ENCODE measurements at regions not wholly inside any gene's neighbourhood (a gene's known extent, or its start where the extent isn't known, plus 50 kb on each side); places are given as distances from the start of the nearest gene placed in this dataset.
A peak's percentile ranks its signal among the peaks of the same experiment; 100 is the strongest.
"Not testable (repeated sequence)": the region's sequence is repeated elsewhere in the genome, so short reads cannot be mapped to it uniquely, and the experiment has no call there.

DNA sequence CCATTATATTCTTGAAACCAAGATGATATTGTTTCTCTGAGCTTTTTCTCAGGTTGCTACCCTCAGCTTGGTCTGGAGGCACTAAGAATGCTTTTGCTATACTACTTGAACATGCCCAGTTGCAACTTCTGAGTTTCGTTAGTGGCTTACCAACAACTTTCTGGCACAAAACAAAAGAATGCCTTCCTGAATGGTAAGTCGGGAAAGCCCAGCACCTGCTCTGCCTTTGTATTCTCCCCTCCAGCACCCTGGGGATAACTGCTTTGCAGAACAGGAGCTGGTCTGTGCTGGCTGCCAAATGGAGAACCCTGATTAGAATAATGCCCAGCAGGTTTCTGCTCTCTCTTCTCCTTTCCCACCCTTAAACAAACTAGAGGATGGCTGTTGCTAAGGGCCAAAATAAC, 149.3 kb downstream of the TGFB2 start:
- DNase-seq: no peak

GRCh38 chr1:218495931-218496330, 150.8 kb downstream of the TGFB2 start:
- DNase-seq: no peak

DNA sequence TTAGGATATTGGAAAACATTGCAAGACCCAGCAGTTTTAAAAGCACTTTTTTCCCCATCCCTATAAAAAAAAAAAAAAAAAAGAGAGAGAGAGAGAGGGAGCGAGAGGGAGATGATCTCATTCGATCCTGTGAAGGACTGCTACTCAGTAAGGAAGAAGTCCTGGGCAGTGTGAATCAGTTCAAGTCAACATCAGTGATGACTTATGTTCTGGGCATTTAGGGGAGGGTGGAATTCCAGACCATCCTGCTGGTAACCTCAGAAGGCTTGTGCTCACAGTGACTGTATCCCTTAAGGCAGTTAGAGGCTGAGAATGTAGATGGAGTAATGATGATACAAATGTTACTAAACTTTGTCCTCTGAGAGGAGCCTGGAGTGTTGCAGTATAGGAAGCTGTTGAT, 151.4 kb downstream of the TGFB2 start:
- no peak for DNase-seq

DNA sequence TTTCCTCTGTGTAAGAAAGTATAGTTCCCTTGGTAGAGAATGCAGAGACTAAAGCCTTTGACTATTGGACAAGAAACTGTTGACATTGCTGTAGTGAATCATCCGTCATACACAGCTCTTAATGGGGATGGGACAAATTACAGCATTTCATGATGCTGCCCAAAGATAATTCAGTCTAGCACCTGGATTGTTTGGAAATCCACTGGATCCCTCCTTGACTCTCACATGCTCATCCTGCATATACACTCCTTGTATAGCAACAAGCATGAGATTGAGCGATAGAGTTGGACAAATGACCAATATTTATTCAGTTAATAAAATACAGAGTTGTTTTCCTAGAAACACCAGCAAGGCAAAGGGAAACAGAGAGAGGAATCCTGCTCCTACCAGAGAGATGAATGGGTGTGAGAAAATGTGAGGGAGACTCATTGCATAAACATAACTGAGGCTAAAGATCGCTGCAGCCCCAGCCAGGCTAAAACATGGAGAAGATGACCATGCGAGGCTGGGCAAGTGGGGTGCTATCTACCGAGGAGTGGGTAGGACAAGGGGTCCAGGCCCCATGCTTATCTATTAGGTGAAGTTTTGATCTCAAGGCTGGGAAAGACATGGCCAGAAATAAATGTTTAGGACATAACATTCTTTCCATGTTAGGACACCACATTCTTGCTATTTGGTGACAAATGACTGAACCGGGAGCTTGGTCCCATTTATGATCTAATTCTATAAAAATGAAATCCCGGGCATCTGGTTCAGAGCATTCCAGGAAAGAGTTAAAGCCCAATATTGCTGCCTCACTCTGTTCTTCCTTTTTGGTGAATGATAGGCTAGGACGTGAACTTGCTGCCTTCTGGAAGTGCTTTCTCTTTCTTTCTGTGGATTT, 153.2 kb downstream of the TGFB2 start:
- DNase-seq: no peak

DNA sequence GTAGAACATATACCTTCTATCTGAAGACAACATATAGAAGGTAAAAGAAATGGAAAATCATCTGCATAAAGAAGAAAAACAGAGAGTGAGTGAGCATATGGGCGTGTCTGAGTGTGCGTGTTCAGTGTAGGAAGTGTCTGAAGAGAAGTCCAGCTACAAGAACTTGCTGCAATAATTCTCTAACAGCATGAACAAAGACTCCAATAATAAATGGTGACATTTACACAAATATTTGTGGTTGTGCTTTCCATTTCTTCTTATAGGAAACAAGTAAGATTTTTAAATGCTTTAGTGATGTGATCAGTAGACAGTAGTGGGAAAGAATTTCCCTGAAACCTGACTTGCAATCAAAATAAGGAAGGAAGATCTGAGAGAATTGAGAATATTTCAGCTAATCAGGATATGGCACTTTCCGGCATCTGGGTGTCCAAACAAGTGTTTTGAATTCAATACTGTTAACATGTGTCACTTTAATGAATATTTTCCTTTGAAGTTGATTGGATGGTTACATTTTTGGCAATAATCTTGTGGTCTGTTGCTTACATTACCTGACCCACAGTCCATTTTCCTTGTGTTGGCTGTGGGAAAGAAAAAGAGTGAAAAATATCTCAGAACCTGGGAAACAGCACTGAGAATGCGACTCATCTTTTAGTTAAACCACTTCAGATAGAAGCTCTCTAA, 154.0 kb downstream of the TGFB2 start:
- DNase-seq: no peak

GRCh38 chr1:218499911-218500310, 154.8 kb downstream of the TGFB2 start:
- DNase-seq: no peak

- DNase-seq: no peak
These were observed 156.0 kb downstream of the TGFB2 start for GRCh38 chr1:218501161-218501560.

- no peak for DNase-seq
These were observed 157.2 kb downstream of the TGFB2 start for GRCh38 chr1:218502383-218502782.

GRCh38 chr1:218503102-218503501, 158.0 kb downstream of the TGFB2 start:
- no peak for DNase-seq

- DNase-seq: no peak
These were observed 162.3 kb downstream of the TGFB2 start for GRCh38 chr1:218507355-218508002.

DNA sequence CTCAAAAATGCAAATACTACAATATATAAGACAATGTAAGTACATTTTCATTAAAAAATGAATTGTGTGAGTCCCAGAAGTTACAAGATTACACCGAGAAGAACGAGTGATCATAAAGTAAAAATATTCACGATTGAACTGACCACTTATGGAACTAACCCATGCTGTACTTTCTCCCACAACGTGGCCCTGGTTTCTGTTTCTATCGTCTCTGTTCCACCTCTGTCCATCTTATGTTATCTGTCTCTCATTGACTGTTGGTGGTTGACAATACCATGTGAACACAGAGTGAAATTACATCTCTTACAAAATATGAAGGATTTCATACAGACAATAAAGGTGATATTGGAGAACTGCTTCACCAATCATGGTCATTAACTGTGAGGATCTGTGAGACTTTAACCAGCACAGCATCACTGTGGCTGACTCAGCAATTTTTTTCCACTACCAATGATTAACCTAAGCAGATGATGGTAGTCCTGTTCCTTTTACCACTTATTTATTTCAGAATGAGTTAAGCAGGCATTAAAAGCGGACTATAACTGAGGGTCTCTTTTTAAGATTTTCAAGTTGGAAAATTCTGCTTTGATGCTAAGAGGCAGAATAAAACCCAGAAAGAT, 165.1 kb downstream of the TGFB2 start:
- no peak for DNase-seq

DNA sequence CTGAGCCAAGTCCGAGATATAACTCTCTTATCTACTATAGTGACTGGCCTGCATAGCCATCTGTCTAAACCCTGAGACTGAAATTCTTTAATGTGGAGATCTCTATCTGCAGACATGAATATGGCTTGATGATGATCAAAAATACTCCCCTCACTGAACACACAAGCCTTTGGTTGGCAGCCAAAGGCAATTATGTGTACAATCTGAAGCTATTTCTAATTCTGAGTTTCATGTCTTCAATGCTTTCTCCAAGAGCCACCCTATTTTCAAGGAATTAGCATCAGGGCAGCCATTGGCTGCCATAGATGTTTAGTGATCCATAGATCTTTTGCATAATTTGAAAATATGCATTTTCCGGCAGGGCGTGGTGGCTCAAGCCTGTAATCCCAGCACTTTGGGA, 168.2 kb downstream of the TGFB2 start:
- no peak for DNase-seq

GRCh38 chr1:218514689-218515088, 169.6 kb downstream of the TGFB2 start:
- DNase-seq: no peak

- DNase-seq: no peak
These were observed 171.4 kb downstream of the TGFB2 start for GRCh38 chr1:218516526-218516925.

GRCh38 chr1:218517459-218517858, 172.3 kb downstream of the TGFB2 start:
- DNase-seq: no peak

DNA sequence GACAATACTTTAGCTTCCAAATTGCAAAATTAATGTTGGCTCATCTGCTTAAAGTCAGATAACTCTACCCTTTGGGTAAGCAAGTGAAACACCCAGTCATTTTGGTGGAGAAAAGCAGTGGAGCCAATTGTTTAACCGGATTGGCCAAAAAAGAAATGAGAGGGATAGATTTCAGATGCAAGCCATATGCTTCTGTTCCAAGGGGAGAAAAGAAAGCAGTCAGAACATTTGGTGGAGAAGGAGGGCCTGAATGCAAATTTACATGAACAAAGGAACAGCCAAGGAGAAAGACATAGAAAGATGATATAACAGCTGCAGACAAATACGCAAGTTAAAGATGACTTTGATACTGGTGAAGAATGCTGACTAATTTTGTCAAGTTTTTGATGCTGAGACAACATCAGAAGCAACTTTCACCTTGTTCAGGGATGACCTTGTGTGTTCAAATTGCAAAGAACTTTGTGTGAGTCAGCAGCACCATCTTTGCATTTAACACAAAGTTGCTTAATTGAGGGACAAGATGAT, 173.1 kb downstream of the TGFB2 start:
- no peak for DNase-seq

DNA sequence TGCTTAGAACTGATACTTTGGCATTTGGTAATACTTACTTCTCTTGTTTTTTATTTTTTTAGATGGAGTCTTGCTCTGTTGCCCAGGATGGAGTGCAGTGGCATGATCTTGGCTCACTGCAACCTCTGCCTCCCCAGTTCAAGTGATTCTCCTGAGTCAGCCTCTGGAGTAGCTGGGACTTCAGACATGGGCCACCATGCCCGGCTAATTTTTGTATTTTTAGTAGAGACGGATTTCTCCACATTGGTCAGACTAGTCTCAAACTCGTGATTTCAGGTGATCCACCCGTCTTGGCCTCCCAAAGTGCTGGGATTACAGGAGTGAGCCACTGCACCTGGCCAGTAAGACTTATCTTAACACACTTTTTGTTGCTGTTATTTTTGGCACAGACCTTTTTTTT, 175.5 kb downstream of the TGFB2 start:
- DNase-seq: not testable (repeated sequence)

- DNase-seq: peak in 1 of 2 experiments; percentile 20
These were observed 176.5 kb downstream of the TGFB2 start for GRCh38 chr1:218521414-218522169.

DNA sequence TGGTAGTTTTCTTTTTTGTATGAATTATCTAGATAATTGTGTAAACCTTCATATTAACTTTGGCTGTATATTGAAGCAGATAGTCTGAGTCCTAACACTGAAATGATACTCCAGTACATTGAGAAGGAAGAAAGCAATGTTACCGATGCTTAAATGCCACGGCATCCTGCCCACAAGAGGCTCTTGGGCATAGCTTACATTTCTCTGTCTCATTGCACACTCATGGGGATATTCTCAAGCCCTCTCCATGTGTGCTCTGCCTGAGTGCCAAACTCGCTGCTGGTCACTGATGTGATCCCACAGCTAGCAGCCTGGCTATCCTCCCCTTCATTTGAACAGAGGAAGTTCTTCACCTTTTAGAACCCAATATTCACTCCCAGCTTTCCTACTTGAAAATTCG, 179.4 kb downstream of the TGFB2 start:
- no peak for DNase-seq

DNA sequence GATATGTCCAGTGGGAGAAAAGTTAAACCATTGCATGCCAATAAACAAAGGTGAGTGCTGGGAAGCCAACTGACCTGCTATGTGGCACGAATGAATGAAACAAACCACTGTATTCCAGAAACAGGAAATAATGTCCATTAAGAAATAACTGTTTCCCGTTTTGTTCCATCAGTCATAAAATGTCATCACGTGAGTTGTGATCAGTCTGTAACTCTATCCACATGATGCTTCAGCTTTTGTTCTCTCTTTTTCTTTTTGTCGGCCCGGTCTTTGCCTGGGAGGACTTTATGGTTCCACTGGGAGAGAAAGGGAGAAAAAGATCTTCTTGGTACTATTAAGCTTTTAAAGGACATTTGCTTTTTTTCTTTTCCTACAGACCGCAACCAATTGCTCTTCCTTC, 179.9 kb downstream of the TGFB2 start:
- DNase-seq: no peak

DNA sequence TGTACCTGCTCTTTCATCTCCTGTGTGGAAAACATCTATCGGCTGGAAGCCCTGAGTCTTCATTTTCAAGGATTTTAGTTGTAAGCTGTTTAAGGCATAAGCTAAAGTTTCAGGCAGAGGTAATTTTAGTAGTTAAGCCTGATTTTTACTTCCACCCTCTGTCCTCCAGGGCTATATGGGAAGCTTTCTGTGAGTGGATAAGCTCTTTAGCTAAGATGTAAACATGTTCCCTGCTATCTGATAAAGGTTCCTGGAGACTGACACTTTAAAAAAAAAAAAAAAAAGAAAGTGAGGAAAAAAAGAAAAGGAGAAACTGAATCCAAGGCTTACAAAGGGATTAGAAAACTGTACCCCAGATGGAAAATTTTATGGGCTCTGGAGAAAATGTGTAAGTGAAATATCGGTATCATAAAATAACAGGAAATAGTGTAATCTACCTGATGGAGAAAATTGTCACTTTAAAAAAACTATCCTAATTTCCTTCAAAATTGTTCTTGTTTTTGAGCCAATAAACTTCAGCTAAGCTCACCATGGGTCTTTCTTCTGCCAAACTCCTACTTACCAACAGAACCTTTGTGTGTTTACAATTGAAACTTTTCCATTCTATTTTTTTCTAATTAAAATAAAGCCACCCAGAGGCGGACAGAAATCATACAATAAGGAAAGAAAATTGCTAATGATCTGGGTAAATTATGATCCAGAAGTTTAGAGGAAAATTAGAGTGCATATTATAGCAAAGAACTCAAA, 180.5 kb downstream of the TGFB2 start:
- no peak for DNase-seq

DNA sequence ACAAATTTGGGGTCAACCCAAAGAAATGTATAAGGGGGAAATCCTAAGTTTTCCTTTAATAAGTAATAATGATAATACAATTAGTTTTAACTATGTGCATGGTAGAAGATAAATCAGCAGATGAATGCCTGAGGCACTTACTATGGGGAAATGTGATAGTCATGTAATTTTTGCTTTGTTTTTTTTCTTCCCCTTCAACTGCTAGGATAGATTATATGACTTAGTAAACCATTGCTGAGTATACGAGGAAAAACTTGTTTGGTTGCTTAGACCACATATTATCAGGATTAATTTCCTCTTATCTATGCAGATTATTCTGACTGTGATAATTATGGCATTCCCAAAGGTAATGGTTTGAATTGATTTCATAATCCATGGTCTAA, 181.1 kb downstream of the TGFB2 start:
- DNase-seq: no peak
